ENCODE measurements at regions not wholly inside any gene's neighbourhood (a gene's known extent, or its start where the extent isn't known, plus 50 kb on each side); places are given as distances from the start of the nearest gene placed in this dataset.

GRCh38 chr2:19547321-19547720 is 188.9 kb upstream of the OSR1 start:
- ATAC-seq (ENCODE audit: low read depth in 2 of 2) (no peak), DNase-seq (no peak)
- H3K27ac Mint-ChIP-seq: no peak overlapping the region

GRCh38 chr2:19545507-19545906 is 187.1 kb upstream of the OSR1 start:
- no peaks in the 10 kb centered on the region for H3K4me1 ChIP-seq (ENCODE audit: control insufficient read depth, insufficient read depth, low read length, poor library complexity, severe bottlenecking)
- ATAC-seq (ENCODE audit: low read depth in 2 of 2) (no peak), DNase-seq (no peak)
- H3K4me3 ChIP-seq (ENCODE audit: low read depth, low read length): no peak overlapping the region
- H3K9me3 Mint-ChIP-seq: peaks cover 0 to 4% (median 0%) of the 10 kb centered on the region in 7 donors
- no peaks in the 10 kb centered on the region for H3K36me3 ChIP-seq (ENCODE audit: control insufficient read depth, insufficient read depth, low read length)
- H3K27me3 Mint-ChIP-seq: no peaks in the 10 kb centered on the region
- H3K4me1 Mint-ChIP-seq: peaks cover 0 to 5% (median 0%) of the 10 kb centered on the region in 4 donors
- H3K9me3 ChIP-seq (ENCODE audit: control insufficient read depth in 2 of 2, low read length in 2 of 2): no peaks in the 10 kb centered on the region
- no peaks in the 10 kb centered on the region for H3K36me3 Mint-ChIP-seq
- H3K27ac ChIP-seq (ENCODE audit: insufficient read depth, low read length, poor library complexity, severe bottlenecking): no peak overlapping the region
- H3K4me3 Mint-ChIP-seq: no peak overlapping the region
- H3K27ac Mint-ChIP-seq: no peak overlapping the region
- no peaks in the 10 kb centered on the region for H3K27me3 ChIP-seq (ENCODE audit: control insufficient read depth, insufficient read depth, low read length)

More at GRCh38 chr2:19547321-19547720, 188.9 kb upstream of the OSR1 start:
- H3K4me1 Mint-ChIP-seq: peaks cover 0 to 5% (median 0%) of the 10 kb centered on the region in 4 donors
- H3K4me1 ChIP-seq (ENCODE audit: control insufficient read depth, insufficient read depth, low read length, poor library complexity, severe bottlenecking): no peaks in the 10 kb centered on the region
- H3K36me3 Mint-ChIP-seq: no peaks in the 10 kb centered on the region
- H3K36me3 ChIP-seq (ENCODE audit: control insufficient read depth, insufficient read depth, low read length): no peaks in the 10 kb centered on the region
- H3K9me3 ChIP-seq (ENCODE audit: control insufficient read depth in 2 of 2, low read length in 2 of 2): no peaks in the 10 kb centered on the region
- no peaks in the 10 kb centered on the region for H3K27me3 Mint-ChIP-seq
- peaks cover 0 to 4% (median 0%) of the 10 kb centered on the region in 7 donors for H3K9me3 Mint-ChIP-seq
- H3K4me3 ChIP-seq (ENCODE audit: low read depth, low read length): no peak overlapping the region
- no peaks in the 10 kb centered on the region for H3K27me3 ChIP-seq (ENCODE audit: control insufficient read depth, insufficient read depth, low read length)
- no peak overlapping the region for H3K27ac ChIP-seq (ENCODE audit: insufficient read depth, low read length, poor library complexity, severe bottlenecking)
- no peak overlapping the region for H3K4me3 Mint-ChIP-seq

GRCh38 chr2:19543663-19544383 is 185.4 kb upstream of the OSR1 start:
- Mint-ChIP-seq H3K4me1 (no peaks in the 10 kb centered on the region), H3K27ac (no peak overlapping the region), H3K9me3 (peaks cover 0 to 3% (median 0%) of the 10 kb centered on the region in 7 donors), H3K4me3 (no peak overlapping the region), H3K36me3 (no peaks in the 10 kb centered on the region), H3K27me3 (no peaks in the 10 kb centered on the region)
- Histone ChIP-seq H3K27ac (ENCODE audit: insufficient read depth, low read length, poor library complexity, severe bottlenecking) (no peak overlapping the region), H3K9me3 (ENCODE audit: control insufficient read depth in 2 of 2, low read length in 2 of 2) (no peaks in the 10 kb centered on the region), H3K4me1 (ENCODE audit: control insufficient read depth, insufficient read depth, low read length, poor library complexity, severe bottlenecking) (no peaks in the 10 kb centered on the region), H3K36me3 (ENCODE audit: control insufficient read depth, insufficient read depth, low read length) (no peaks in the 10 kb centered on the region), H3K27me3 (ENCODE audit: control insufficient read depth, insufficient read depth, low read length) (no peaks in the 10 kb centered on the region), H3K4me3 (ENCODE audit: low read depth, low read length) (no peak overlapping the region)
- DNase-seq (no peak), ATAC-seq (ENCODE audit: low read depth in 2 of 2) (no peak)

GRCh38 chr2:19542796-19543662 is 184.6 kb upstream of the OSR1 start:
- Histone ChIP-seq H3K36me3 (ENCODE audit: control insufficient read depth, insufficient read depth, low read length) (no peaks in the 10 kb centered on the region), H3K27me3 (ENCODE audit: control insufficient read depth, insufficient read depth, low read length) (no peaks in the 10 kb centered on the region), H3K9me3 (ENCODE audit: control insufficient read depth in 2 of 2, low read length in 2 of 2) (no peaks in the 10 kb centered on the region), H3K4me3 (ENCODE audit: low read depth, low read length) (no peak overlapping the region), H3K27ac (ENCODE audit: insufficient read depth, low read length, poor library complexity, severe bottlenecking) (no peak overlapping the region), H3K4me1 (ENCODE audit: control insufficient read depth, insufficient read depth, low read length, poor library complexity, severe bottlenecking) (no peaks in the 10 kb centered on the region)
- H3K27me3 Mint-ChIP-seq: no peaks in the 10 kb centered on the region
- H3K36me3 Mint-ChIP-seq: no peaks in the 10 kb centered on the region
- no peak overlapping the region for H3K4me3 Mint-ChIP-seq
- peaks cover 0 to 3% (median 0%) of the 10 kb centered on the region in 7 donors for H3K9me3 Mint-ChIP-seq
- ATAC-seq (ENCODE audit: low read depth in 2 of 2): no peak
- H3K27ac Mint-ChIP-seq: no peak overlapping the region
- DNase-seq: no peak
- no peaks in the 10 kb centered on the region for H3K4me1 Mint-ChIP-seq

- no peaks in the 10 kb centered on the region for H3K36me3 Mint-ChIP-seq
- H3K4me3 Mint-ChIP-seq: no peak overlapping the region
- H3K4me1 Mint-ChIP-seq: no peaks in the 10 kb centered on the region
- H3K4me3 ChIP-seq (ENCODE audit: low read depth, low read length): no peak overlapping the region
- no peaks in the 10 kb centered on the region for H3K9me3 ChIP-seq (ENCODE audit: control insufficient read depth in 2 of 2, low read length in 2 of 2)
- H3K4me1 ChIP-seq (ENCODE audit: control insufficient read depth, insufficient read depth, low read length, poor library complexity, severe bottlenecking): no peaks in the 10 kb centered on the region
- H3K27ac Mint-ChIP-seq: no peak overlapping the region
- peaks cover 0 to 3% (median 0%) of the 10 kb centered on the region in 7 donors for H3K9me3 Mint-ChIP-seq
- ATAC-seq (ENCODE audit: low read depth in 2 of 2) (no peak), DNase-seq (no peak)
- H3K27ac ChIP-seq (ENCODE audit: insufficient read depth, low read length, poor library complexity, severe bottlenecking): no peak overlapping the region
- H3K36me3 ChIP-seq (ENCODE audit: control insufficient read depth, insufficient read depth, low read length): no peaks in the 10 kb centered on the region
- H3K27me3 Mint-ChIP-seq: no peaks in the 10 kb centered on the region
- H3K27me3 ChIP-seq (ENCODE audit: control insufficient read depth, insufficient read depth, low read length): no peaks in the 10 kb centered on the region
Measured at GRCh38 chr2:19541884-19542283, 183.5 kb upstream of the OSR1 start.

GRCh38 chr2:19540739-19541525 is 182.5 kb upstream of the OSR1 start:
- no peaks in the 10 kb centered on the region for H3K27me3 Mint-ChIP-seq
- Histone ChIP-seq H3K4me3 (ENCODE audit: low read depth, low read length) (no peak overlapping the region), H3K4me1 (ENCODE audit: control insufficient read depth, insufficient read depth, low read length, poor library complexity, severe bottlenecking) (no peaks in the 10 kb centered on the region), H3K9me3 (ENCODE audit: control insufficient read depth in 2 of 2, low read length in 2 of 2) (no peaks in the 10 kb centered on the region), H3K27me3 (ENCODE audit: control insufficient read depth, insufficient read depth, low read length) (no peaks in the 10 kb centered on the region), H3K36me3 (ENCODE audit: control insufficient read depth, insufficient read depth, low read length) (no peaks in the 10 kb centered on the region), H3K27ac (ENCODE audit: insufficient read depth, low read length, poor library complexity, severe bottlenecking) (no peak overlapping the region)
- H3K4me1 Mint-ChIP-seq: no peaks in the 10 kb centered on the region
- peaks cover 0 to 5% (median 0%) of the 10 kb centered on the region in 7 donors for H3K9me3 Mint-ChIP-seq
- ATAC-seq (ENCODE audit: low read depth in 2 of 2) (no peak), DNase-seq (no peak)
- no peak overlapping the region for H3K4me3 Mint-ChIP-seq
- no peaks in the 10 kb centered on the region for H3K36me3 Mint-ChIP-seq
- no peak overlapping the region for H3K27ac Mint-ChIP-seq

- no peaks in the 10 kb centered on the region for H3K27me3 ChIP-seq (ENCODE audit: control insufficient read depth, insufficient read depth, low read length)
Measured at GRCh38 chr2:19538411-19538963, 180.1 kb upstream of the OSR1 start.

More at GRCh38 chr2:19538411-19538963, 180.1 kb upstream of the OSR1 start:
- H3K27me3 Mint-ChIP-seq: no peaks in the 10 kb centered on the region
- DNase-seq (no peak), ATAC-seq (ENCODE audit: low read depth in 2 of 2) (no peak)
- no peak overlapping the region for H3K4me3 Mint-ChIP-seq
- Histone ChIP-seq H3K36me3 (ENCODE audit: control insufficient read depth, insufficient read depth, low read length) (no peaks in the 10 kb centered on the region), H3K4me3 (ENCODE audit: low read depth, low read length) (no peak overlapping the region), H3K27ac (ENCODE audit: insufficient read depth, low read length, poor library complexity, severe bottlenecking) (no peak overlapping the region), H3K4me1 (ENCODE audit: control insufficient read depth, insufficient read depth, low read length, poor library complexity, severe bottlenecking) (no peaks in the 10 kb centered on the region), H3K9me3 (ENCODE audit: control insufficient read depth in 2 of 2, low read length in 2 of 2) (no peaks in the 10 kb centered on the region)
- H3K4me1 Mint-ChIP-seq: no peaks in the 10 kb centered on the region
- peaks cover 0 to 5% (median 1%) of the 10 kb centered on the region in 7 donors for H3K9me3 Mint-ChIP-seq
- no peak overlapping the region for H3K27ac Mint-ChIP-seq
- H3K36me3 Mint-ChIP-seq: no peaks in the 10 kb centered on the region

Data from CD4-positive, CD25-positive, alpha-beta regulatory T cell (primary cell).